ENCODE measurements at regions not wholly inside any gene's neighbourhood (a gene's known extent, or its start where the extent isn't known, plus 50 kb on each side); places are given as distances from the start of the nearest gene placed in this dataset.

DNA sequence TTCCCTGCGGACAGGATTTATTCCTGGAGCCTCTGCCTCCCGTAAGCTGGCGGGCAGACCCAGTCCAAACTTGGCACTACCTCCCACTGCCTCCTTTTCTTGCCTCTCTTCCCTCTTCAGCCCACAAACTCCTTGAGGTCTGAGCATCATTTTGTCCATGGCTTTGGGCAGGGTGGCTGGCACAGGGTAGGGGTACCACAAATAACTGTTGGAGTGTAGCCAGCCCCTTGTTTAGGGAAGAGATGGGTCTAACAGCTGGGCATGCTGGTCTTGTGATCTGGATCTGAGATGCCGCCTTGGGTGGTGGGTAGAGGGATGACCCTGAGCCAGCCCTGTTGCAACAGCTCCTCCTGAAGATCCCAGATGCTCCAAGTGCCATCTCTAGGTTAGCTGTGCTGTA lies 71.4 kb upstream of the CLDN14 start:
- no peaks in the 10 kb centered on the region for H3K9me3 ChIP-seq (ENCODE audit: control insufficient read depth, insufficient read depth, low read depth, low read length)
- TF ChIP-seq CTCF (tag by site-specific recombination; IDR thresholded peaks at IDR 0.05) = no peak
- no peak for TF ChIP-seq ZBTB6 (tag by site-specific recombination; IDR thresholded peaks at IDR 0.05)
- TF ChIP-seq ZNF24 (tag by site-specific recombination; IDR thresholded peaks at IDR 0.05) = no peak
- TF ChIP-seq WT1 (tag by site-specific recombination; IDR thresholded peaks at IDR 0.05) = no peak
- TF ChIP-seq ZBTB49 (tag by site-specific recombination; IDR thresholded peaks at IDR 0.05; ENCODE audit: low read depth) = no peak
- no peak for TF ChIP-seq ZNF121 (tag by site-specific recombination; IDR thresholded peaks at IDR 0.05)
- no peak overlapping the region for H3K27ac ChIP-seq (ENCODE audit: extremely low read depth, low read depth, low read length)
- ChIA-PET POLR2A (no interaction called here), CTCF (no interaction called here)
- peaks cover 6% of the 10 kb centered on the region; the same call in 1 of the 2 replicates for H3K4me1 ChIP-seq (ENCODE audit: control insufficient read depth, insufficient read depth, low read length)
- H3K4me3 ChIP-seq (ENCODE audit: low read depth, low read length) = no peak overlapping the region
- no peaks in the 10 kb centered on the region for H3K36me3 ChIP-seq (ENCODE audit: control insufficient read depth in 2 of 2, insufficient read depth in 1 of 2, low read length in 2 of 2)

DNA sequence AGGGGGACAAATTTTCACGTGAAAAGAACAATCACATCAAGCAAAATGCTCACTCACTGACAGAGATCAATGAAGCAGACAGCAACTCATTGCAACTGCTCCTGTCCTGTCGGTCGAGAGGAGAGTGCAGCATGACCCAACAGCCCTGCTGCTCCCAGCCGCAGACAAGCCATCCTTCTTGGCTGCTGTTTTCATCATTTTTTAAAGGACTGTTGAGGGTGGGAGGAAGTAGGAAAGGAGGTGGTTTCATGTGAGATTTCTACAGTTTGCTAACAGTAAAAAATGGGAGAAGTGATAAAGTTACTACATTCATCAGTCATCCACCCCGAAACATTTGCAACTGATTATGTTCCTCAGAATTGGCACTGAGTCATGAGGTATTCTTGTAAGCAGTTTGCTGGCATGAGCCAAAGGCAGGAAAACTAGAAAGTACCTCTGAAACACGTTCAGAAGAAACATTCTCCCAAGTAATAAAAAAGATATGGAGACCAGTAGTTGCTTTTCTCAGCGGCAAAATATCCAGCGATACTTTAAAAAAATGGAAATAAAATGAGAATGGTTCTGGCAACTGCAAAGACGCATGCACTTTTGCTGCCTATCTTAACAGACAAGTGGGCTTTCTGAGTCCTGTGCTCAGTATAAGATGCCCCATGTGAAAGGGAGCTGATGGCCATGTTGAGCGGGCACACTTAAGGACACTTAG lies 72.0 kb upstream of the CLDN14 start:
- ChIA-PET POLR2A (no interaction called here), CTCF (interaction anchor here (1.2 kb wide), 1 partner anchor 79 kb away, joined by 3 read pairs; no protein-coding TSS in a partner anchor)
- no peaks in the 10 kb centered on the region for H3K36me3 ChIP-seq (ENCODE audit: control insufficient read depth in 2 of 2, insufficient read depth in 1 of 2, low read length in 2 of 2)
- peaks cover 6% of the 10 kb centered on the region; the same call in 1 of the 2 replicates for H3K4me1 ChIP-seq (ENCODE audit: control insufficient read depth, insufficient read depth, low read length)
- peak; percentile 77; the same call in 1 of the 2 replicates for TF ChIP-seq ZNF10 (tag by site-specific recombination; IDR thresholded peaks at IDR 0.05)
- TF ChIP-seq ZNF335 (tag by site-specific recombination; conservative IDR thresholded peaks at IDR 0.05) = peak; percentile 70
- no peak for TF ChIP-seq HOXC10 (CRISPR knock-in tag; IDR thresholded peaks at IDR 0.05)
- peak; percentile 52 for TF ChIP-seq ZBTB17 (tag by site-specific recombination; IDR thresholded peaks at IDR 0.05)
- no peak overlapping the region; the same call in 1 of the 2 replicates for H3K27ac ChIP-seq (ENCODE audit: extremely low read depth, low read depth, low read length)
- no peaks in the 10 kb centered on the region for H3K9me3 ChIP-seq (ENCODE audit: control insufficient read depth, insufficient read depth, low read depth, low read length)
- H3K4me3 ChIP-seq (ENCODE audit: low read depth, low read length) = no peak overlapping the region

- H3K4me1 ChIP-seq (ENCODE audit: control insufficient read depth, insufficient read depth, low read length) = peaks cover 6% of the 10 kb centered on the region; the same call in 1 of the 2 replicates
- no peak overlapping the region for H3K27ac ChIP-seq (ENCODE audit: extremely low read depth, low read depth, low read length)
- CTCF ChIA-PET = interaction anchor here (1.2 kb wide), 1 partner anchor 78 kb away, joined by 3 read pairs; no protein-coding TSS in a partner anchor
- POLR2A ChIA-PET = no interaction called here
- TF ChIP-seq ZNF37A (tag by site-specific recombination; IDR thresholded peaks at IDR 0.05) (no peak), ZSCAN30 (tag by site-specific recombination; IDR thresholded peaks at IDR 0.05) (no peak), PRDM6 (tag by site-specific recombination; IDR thresholded peaks at IDR 0.05) (peak; percentile 56; the same call in 1 of the 2 replicates), ZNF341 (tag by site-specific recombination; IDR thresholded peaks at IDR 0.05; ENCODE audit: low read depth) (peak; percentile 9; the same call in 1 of the 2 replicates)
- no peaks in the 10 kb centered on the region for H3K9me3 ChIP-seq (ENCODE audit: control insufficient read depth, insufficient read depth, low read depth, low read length)
- H3K36me3 ChIP-seq (ENCODE audit: control insufficient read depth in 2 of 2, insufficient read depth in 1 of 2, low read length in 2 of 2) = no peaks in the 10 kb centered on the region
- H3K4me3 ChIP-seq (ENCODE audit: low read depth, low read length) = no peak overlapping the region
Measured at GRCh38 chr21:36552434-36552785, 72.5 kb upstream of the CLDN14 start.

All from HEK293 (cell line).